Kidney epithelial cell (primary cell): ENCODE measurements at regions not wholly inside any gene's neighbourhood (a gene's known extent, or its start where the extent isn't known, plus 50 kb on each side); places are given as distances from the start of the nearest gene placed in this dataset.

Experiments
- DNase-seq: peaks from one replicate; pipeline ENCODE4 v3.0.0-alpha.2; 2010; ENCODE audit warnings: low read depth
- H3K27me3 ChIP-seq: 2 replicates; pipeline ENCODE4 v1.6.0; 2011; ENCODE audit warnings: low read length; ENCODE audit not compliant: control insufficient read depth, insufficient read depth
- H3K36me3 ChIP-seq: 2 replicates; pipeline ENCODE4 v1.5.1; 2011; ENCODE audit warnings: low read length; ENCODE audit not compliant: control insufficient read depth, insufficient read depth
- H3K4me3 ChIP-seq: 2 replicates; pipeline ENCODE4 v1.5.1; 2011; ENCODE audit warnings: low read depth, mild to moderate bottlenecking, control low read depth, low read length
- CTCF ChIP-seq: IDR thresholded peaks from 2 replicates; pipeline ENCODE4 v1.5.1; 2011; ENCODE audit warnings: mild to moderate bottlenecking, moderate library complexity, low read length, control low read depth, inconsistent platforms; ENCODE audit not compliant: insufficient read depth, poor library complexity, severe bottlenecking

- no peak overlapping the region for H3K4me3 ChIP-seq
- H3K36me3 ChIP-seq: no peaks in the 10 kb centered on the region
- no peaks in the 10 kb centered on the region for H3K27me3 ChIP-seq
- no peak for DNase-seq
- TF ChIP-seq CTCF: no peak
Measured at GRCh38 chr13:50107205-50107604, 92.0 kb downstream of the KCNRG start.

- no peak for TF ChIP-seq CTCF
- no peak for DNase-seq
- Histone ChIP-seq H3K36me3 (no peaks in the 10 kb centered on the region), H3K27me3 (no peaks in the 10 kb centered on the region), H3K4me3 (no peak overlapping the region)
Measured at GRCh38 chr13:50114961-50115360, 99.7 kb downstream of the KCNRG start.

DNA sequence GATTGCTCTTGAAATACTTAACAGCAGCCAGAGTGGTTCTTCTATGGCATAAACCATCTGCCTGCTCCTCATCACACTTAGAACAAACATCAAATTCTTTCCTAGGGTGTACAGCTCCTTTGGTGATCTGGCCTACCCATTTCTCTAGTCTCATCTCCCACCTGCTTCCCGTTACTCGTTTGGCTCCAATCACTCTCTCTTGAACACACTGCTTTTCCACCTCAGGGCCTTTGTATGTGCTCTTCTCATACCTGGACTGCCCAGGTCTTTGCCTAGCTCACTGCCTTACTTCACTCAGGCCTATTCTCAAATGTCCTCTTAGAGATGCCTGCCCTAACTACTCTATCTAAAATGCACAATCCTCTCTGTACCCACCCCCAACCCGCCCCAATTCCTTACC, 100.5 kb downstream of the KCNRG start:
- no peak for DNase-seq
- no peak for TF ChIP-seq CTCF
- Histone ChIP-seq H3K27me3 (no peaks in the 10 kb centered on the region), H3K4me3 (no peak overlapping the region), H3K36me3 (no peaks in the 10 kb centered on the region)

DNA sequence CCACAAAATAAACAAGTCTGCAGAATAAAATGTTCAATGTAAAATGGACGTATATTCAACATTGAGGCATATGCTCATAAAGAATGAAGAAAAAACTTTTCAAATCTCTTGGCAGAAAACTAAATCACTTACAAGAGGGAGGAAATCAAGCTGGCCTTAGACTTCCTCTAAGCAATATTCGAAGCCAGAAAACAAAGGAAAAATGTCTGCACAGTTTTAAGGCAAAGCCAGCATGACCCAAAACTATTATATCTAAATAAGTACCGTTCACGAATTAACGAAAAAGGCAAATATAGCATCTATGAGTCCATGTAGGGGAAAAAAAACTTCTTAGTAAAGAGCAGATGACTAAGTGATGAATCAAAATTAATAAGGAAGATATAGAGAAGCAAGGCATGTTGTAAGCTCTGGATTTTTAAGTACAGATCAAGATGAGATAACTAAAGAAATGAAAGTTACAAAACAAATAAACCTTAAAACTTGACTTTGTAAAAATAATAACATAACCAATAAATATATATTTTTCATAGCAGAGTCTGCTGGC, 101.3 kb downstream of the KCNRG start:
- no peak overlapping the region for H3K4me3 ChIP-seq
- TF ChIP-seq CTCF: no peak
- DNase-seq: no peak

GRCh38 chr13:50119591-50119990, 104.3 kb downstream of the KCNRG start:
- no peak for TF ChIP-seq CTCF
- DNase-seq: no peak
- no peaks in the 10 kb centered on the region for H3K27me3 ChIP-seq

More for the DNA sequence above, 101.3 kb downstream of the KCNRG start:
- Histone ChIP-seq H3K36me3 (no peaks in the 10 kb centered on the region), H3K27me3 (no peaks in the 10 kb centered on the region)

GRCh38 chr13:50122455-50122854, 107.2 kb downstream of the KCNRG start:
- no peak for DNase-seq
- no peak overlapping the region for H3K4me3 ChIP-seq
- no peaks in the 10 kb centered on the region for H3K36me3 ChIP-seq
- TF ChIP-seq CTCF: no peak
- peaks cover 7% of the 10 kb centered on the region for H3K27me3 ChIP-seq

More at GRCh38 chr13:50119591-50119990, 104.3 kb downstream of the KCNRG start:
- H3K36me3 ChIP-seq: no peaks in the 10 kb centered on the region
- H3K4me3 ChIP-seq: no peak overlapping the region
